Amygdala (tissue), 56 donors: ENCODE measurements at regions not wholly inside any gene's neighbourhood (a gene's known extent, or its start where the extent isn't known, plus 50 kb on each side); places are given as distances from the start of the nearest gene placed in this dataset.

Source experiments
- DNase-seq, 56 donors: peaks; one replicate each; lab custom pipeline; 2025; lab: John Stamatoyannopoulos, UW

GRCh38 chr11:128130052-128130451 is 457.3 kb downstream of the ETS1 start:
- DNase-seq = no peak

- no peak for DNase-seq
Observed at GRCh38 chr11:128125723-128126122, 461.6 kb downstream of the ETS1 start.

- peak in 1 of 56 donors; percentile 7 for DNase-seq
Observed at GRCh38 chr11:128116885-128117284, 470.5 kb downstream of the ETS1 start.

GRCh38 chr11:128116447-128116846 is 470.9 kb downstream of the ETS1 start:
- peak in 6 of 56 donors; percentile 2 to 34 (median 10) for DNase-seq

GRCh38 chr11:128105950-128106349 is 481.4 kb downstream of the ETS1 start:
- DNase-seq = no peak

GRCh38 chr11:128105511-128105910 is 481.8 kb downstream of the ETS1 start:
- DNase-seq = no peak

GRCh38 chr11:128103278-128103873 is 484.0 kb downstream of the ETS1 start:
- no peak for DNase-seq

GRCh38 chr11:128098781-128099180 is 488.6 kb downstream of the ETS1 start:
- no peak for DNase-seq

GRCh38 chr11:128095466-128095981 is 491.8 kb downstream of the ETS1 start:
- no peak for DNase-seq

GRCh38 chr11:128093689-128094088 is 493.7 kb downstream of the ETS1 start:
- no peak for DNase-seq

- no peak for DNase-seq
Observed at GRCh38 chr11:128089962-128090361, 497.4 kb downstream of the ETS1 start.

GRCh38 chr11:128086794-128087193 is 500.6 kb downstream of the ETS1 start:
- no peak for DNase-seq

- no peak for DNase-seq
Observed at GRCh38 chr11:128085276-128085675, 502.1 kb downstream of the ETS1 start.

GRCh38 chr11:128082574-128082973 is 504.8 kb downstream of the ETS1 start:
- no peak for DNase-seq

- no peak for DNase-seq
Observed at GRCh38 chr11:128069665-128070064, 517.7 kb downstream of the ETS1 start.

- DNase-seq = no peak
Observed at GRCh38 chr11:128067780-128068179, 519.6 kb downstream of the ETS1 start.

GRCh38 chr11:128066399-128066798 is 521.0 kb downstream of the ETS1 start:
- no peak for DNase-seq

- DNase-seq = no peak
Observed at GRCh38 chr11:128061281-128061871, 526.0 kb downstream of the ETS1 start.

GRCh38 chr11:128058580-128059208 is 528.7 kb downstream of the ETS1 start:
- no peak for DNase-seq

- no peak for DNase-seq
Observed at GRCh38 chr11:128057786-128058395, 529.5 kb downstream of the ETS1 start.

- DNase-seq = no peak
Observed at GRCh38 chr11:128055576-128056217, 531.7 kb downstream of the ETS1 start.
